Activated B cell treated with CpG ODN at 0.5 μM for 24 hours (primary cell): ENCODE measurements at regions not wholly inside any gene's neighbourhood (a gene's known extent, or its start where the extent isn't known, plus 50 kb on each side); places are given as distances from the start of the nearest gene placed in this dataset.

Experiments used
- ATAC-seq: fragments of 200-7000 bp; cut with Tn5 transposase; one replicate; pipeline ENCODE4 v1.10.0; 2021; ENCODE audit warnings: low read depth, mild to moderate bottlenecking, moderate library complexity
- CTCF ChIA-PET: fragments of 350-600 bp; sonication (Branson Sonifier 250); formaldehyde crosslinking; loops from one replicate; lab custom pipeline; 2021; ENCODE audit warnings: antibody characterized with exemption; lab: Charles Lee
- POLR2A ChIA-PET: fragments of 350-600 bp; sonication (Branson Sonifier 250); formaldehyde crosslinking; loops from one replicate; lab custom pipeline; 2021; ENCODE audit warnings: antibody characterized with exemption; lab: Charles Lee
- DNase-seq: peaks from one replicate; pipeline ENCODE4 v3.0.0; 2022
- H3K27ac Mint-ChIP-seq: one replicate; pipeline ENCODE4 v1.8.0; 2020; ENCODE audit warnings: mixed read lengths
- H3K27me3 Mint-ChIP-seq: one replicate; pipeline ENCODE4 v1.8.0; 2021; ENCODE audit warnings: mixed read lengths
- H3K36me3 Mint-ChIP-seq: one replicate; pipeline ENCODE4 v1.8.0; 2021; ENCODE audit warnings: low read depth, mixed read lengths
- H3K4me1 Mint-ChIP-seq: one replicate; pipeline ENCODE4 v1.8.0; 2021; ENCODE audit warnings: mixed read lengths
- H3K4me3 Mint-ChIP-seq: one replicate; pipeline ENCODE4 v1.8.0; 2020; ENCODE audit warnings: mild to moderate bottlenecking, mixed read lengths
- H3K9me3 Mint-ChIP-seq: one replicate; pipeline ENCODE4 v1.8.0; 2020; ENCODE audit warnings: mixed read lengths
- intact Hi-C: fragments of 100-400 bp; cut with micrococcal nuclease; formaldehyde crosslinking; loops from one replicate; pipeline ENCODE4 v1.15.1; 2024
- TF ChIP-seq, protein P1 (sequence below): fragments of 200-600 bp; IDR thresholded peaks from one replicate; pipeline ENCODE4 v1.8.0; 2022; ENCODE audit warnings: antibody characterized with exemption, mild to moderate bottlenecking

DNA sequence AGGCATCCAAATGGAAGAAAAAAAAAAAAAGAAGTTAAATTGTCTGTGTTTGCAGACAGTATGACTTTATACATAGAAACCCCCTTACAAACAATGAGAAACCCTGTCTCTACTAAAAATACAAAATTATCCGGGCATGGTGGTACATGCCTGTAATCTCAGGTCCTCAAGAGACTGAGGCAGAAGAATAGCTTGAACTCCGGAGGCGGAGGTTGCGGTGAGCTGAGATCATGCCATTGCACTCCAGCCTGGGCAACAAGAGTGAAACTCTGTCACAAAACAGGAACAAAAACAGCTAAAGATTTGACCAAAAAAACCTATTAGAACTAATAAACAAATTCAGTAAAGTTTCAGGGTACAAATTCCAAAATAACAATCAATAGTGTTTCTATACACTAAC lies 385.8 kb upstream of the GRM3 start:
- ATAC-seq (no peak), DNase-seq (no peak)
- H3K27ac Mint-ChIP-seq = no peak overlapping the region
- no peaks in the 10 kb centered on the region for H3K27me3 Mint-ChIP-seq
- TF ChIP-seq, protein P1, sequence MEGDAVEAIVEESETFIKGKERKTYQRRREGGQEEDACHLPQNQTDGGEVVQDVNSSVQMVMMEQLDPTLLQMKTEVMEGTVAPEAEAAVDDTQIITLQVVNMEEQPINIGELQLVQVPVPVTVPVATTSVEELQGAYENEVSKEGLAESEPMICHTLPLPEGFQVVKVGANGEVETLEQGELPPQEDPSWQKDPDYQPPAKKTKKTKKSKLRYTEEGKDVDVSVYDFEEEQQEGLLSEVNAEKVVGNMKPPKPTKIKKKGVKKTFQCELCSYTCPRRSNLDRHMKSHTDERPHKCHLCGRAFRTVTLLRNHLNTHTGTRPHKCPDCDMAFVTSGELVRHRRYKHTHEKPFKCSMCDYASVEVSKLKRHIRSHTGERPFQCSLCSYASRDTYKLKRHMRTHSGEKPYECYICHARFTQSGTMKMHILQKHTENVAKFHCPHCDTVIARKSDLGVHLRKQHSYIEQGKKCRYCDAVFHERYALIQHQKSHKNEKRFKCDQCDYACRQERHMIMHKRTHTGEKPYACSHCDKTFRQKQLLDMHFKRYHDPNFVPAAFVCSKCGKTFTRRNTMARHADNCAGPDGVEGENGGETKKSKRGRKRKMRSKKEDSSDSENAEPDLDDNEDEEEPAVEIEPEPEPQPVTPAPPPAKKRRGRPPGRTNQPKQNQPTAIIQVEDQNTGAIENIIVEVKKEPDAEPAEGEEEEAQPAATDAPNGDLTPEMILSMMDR = no peak
- intact Hi-C loops = no loop called here
- no peak overlapping the region for H3K4me3 Mint-ChIP-seq
- ChIA-PET CTCF (no interaction called here), POLR2A (no interaction called here)
- no peaks in the 10 kb centered on the region for H3K4me1 Mint-ChIP-seq
- H3K9me3 Mint-ChIP-seq = peaks cover 3% of the 10 kb centered on the region
- H3K36me3 Mint-ChIP-seq = no peaks in the 10 kb centered on the region

DNA sequence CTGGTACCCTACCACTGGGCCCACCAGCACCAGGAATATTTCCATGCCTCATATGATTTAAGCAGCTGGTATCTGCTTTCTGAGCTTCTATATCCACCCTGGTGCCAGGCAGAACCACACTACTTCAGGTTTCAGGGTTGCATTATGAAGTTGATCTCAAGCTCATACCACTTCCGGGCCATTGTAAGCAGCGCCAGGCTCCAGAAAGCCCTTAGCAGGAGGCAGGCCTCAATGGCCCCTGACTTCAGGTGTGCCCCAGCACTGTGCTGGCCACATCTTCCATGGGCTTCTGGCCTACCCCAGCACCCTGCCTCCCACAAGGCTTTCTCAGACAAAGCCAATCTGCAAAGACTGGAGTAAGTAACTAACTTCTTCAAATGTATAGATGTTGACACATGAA lies 391.3 kb upstream of the GRM3 start:
- no peaks in the 10 kb centered on the region for H3K4me1 Mint-ChIP-seq
- TF ChIP-seq, protein P1 = no peak
- no peaks in the 10 kb centered on the region for H3K36me3 Mint-ChIP-seq
- no peak overlapping the region for H3K27ac Mint-ChIP-seq
- intact Hi-C loops = no loop called here
- ChIA-PET CTCF (no interaction called here), POLR2A (no interaction called here)
- H3K9me3 Mint-ChIP-seq = peaks cover 7% of the 10 kb centered on the region
- ATAC-seq (no peak), DNase-seq (no peak)
- no peak overlapping the region for H3K4me3 Mint-ChIP-seq
- H3K27me3 Mint-ChIP-seq = no peaks in the 10 kb centered on the region

DNA sequence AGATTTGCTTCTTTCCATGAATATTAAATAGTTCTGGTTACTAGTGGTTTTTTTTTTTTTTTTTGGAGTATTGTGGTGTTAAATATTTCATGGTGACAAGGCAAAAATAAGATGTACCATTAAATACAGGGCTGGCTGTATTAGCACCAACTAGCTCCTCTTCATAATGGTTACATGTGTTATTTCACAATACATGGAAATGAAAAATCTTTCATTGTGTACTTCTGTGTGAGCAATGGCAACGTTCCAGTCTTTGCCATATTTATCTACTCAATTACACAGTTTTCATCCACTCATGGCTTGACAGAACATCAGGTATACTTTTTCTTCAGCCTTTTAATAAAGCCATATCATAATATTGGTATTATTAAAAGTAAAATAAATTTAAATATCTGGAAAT lies 394.7 kb upstream of the GRM3 start:
- no peak for DNase-seq
- no peaks in the 10 kb centered on the region for H3K36me3 Mint-ChIP-seq
- TF ChIP-seq, protein P1 = no peak
- ChIA-PET POLR2A (no interaction called here), CTCF (no interaction called here)
- peaks cover 7% of the 10 kb centered on the region for H3K9me3 Mint-ChIP-seq
- no peaks in the 10 kb centered on the region for H3K27me3 Mint-ChIP-seq
- intact Hi-C loops = no loop called here
- no peak overlapping the region for H3K4me3 Mint-ChIP-seq
- no peak for ATAC-seq
- no peak overlapping the region for H3K27ac Mint-ChIP-seq
- no peaks in the 10 kb centered on the region for H3K4me1 Mint-ChIP-seq

DNA sequence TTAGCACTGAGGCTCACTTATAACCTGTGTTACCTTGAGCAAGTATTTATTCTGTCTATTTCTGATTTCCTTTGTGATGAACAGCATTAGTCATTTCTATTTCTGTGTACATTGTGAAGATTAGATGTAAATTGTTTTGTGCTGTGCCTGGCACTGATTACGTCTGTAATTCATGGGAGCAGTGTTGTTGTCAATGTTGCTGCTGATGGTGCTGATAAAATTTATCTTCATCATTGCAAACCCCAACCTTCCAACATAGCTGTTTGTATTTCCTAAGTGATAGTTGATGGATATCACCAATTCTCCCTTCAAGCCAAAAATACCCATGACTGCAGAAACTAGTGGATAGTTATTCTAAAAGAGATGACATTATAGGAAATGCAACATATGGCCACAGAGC lies 400.5 kb upstream of the GRM3 start:
- no peaks in the 10 kb centered on the region for H3K9me3 Mint-ChIP-seq
- ChIA-PET POLR2A (no interaction called here), CTCF (no interaction called here)
- no peaks in the 10 kb centered on the region for H3K4me1 Mint-ChIP-seq
- ATAC-seq (no peak), DNase-seq (no peak)
- intact Hi-C loops = no loop called here
- H3K27ac Mint-ChIP-seq = no peak overlapping the region
- no peak overlapping the region for H3K4me3 Mint-ChIP-seq
- H3K27me3 Mint-ChIP-seq = no peaks in the 10 kb centered on the region
- TF ChIP-seq, protein P1 = no peak
- H3K36me3 Mint-ChIP-seq = no peaks in the 10 kb centered on the region

DNA sequence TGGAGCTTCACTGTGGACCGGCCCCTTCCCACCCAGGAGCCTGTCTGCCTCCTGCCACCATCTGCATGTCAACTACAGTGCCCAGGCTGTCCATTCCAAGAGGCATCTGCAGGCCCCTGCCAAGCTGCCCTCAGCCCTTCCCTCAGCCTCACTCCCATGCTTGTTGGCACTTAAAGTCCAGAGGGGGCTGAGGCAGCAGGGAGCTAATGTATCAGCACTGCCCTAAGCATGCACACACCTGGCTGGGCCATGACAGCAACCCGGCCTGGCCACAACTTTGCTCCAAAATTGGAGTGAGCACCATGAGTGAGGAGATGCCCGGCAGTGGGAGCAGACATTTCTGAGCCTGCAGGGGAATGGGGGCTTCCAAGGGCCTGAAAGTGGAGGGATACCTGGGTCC lies 417.5 kb upstream of the GRM3 start:
- no peak overlapping the region for H3K27ac Mint-ChIP-seq
- TF ChIP-seq, protein P1 = no peak
- POLR2A ChIA-PET = no interaction called here
- H3K36me3 Mint-ChIP-seq = no peaks in the 10 kb centered on the region
- H3K4me3 Mint-ChIP-seq = no peak overlapping the region
- DNase-seq (no peak), ATAC-seq (no peak)
- intact Hi-C loops = no loop called here
- H3K9me3 Mint-ChIP-seq = peaks cover 14% of the 10 kb centered on the region
- CTCF ChIA-PET = no interaction called here
- no peaks in the 10 kb centered on the region for H3K27me3 Mint-ChIP-seq
- H3K4me1 Mint-ChIP-seq = no peaks in the 10 kb centered on the region
